ENCODE measurements at regions not wholly inside any gene's neighbourhood (a gene's known extent, or its start where the extent isn't known, plus 50 kb on each side); places are given as distances from the start of the nearest gene placed in this dataset.
"Not testable (repeated sequence)": the region's sequence is repeated elsewhere in the genome, so short reads cannot be mapped to it uniquely, and the experiment has no call there.

- DNase-seq (ENCODE audit: low read depth in 4 of 4, low spot score in 3 of 4) = no peak
These were observed 214.5 kb downstream of the SNRPN start for GRCh38 chr15:25169318-25169717.

- no peak for DNase-seq (ENCODE audit: low read depth in 4 of 4, low spot score in 3 of 4)
These were observed 215.4 kb downstream of the SNRPN start for GRCh38 chr15:25170113-25170731.

GRCh38 chr15:25170781-25171110 is 216.0 kb downstream of the SNRPN start:
- no peak for DNase-seq (ENCODE audit: low read depth in 4 of 4, low spot score in 3 of 4)

GRCh38 chr15:25171111-25171811 is 216.5 kb downstream of the SNRPN start:
- DNase-seq (ENCODE audit: low read depth in 4 of 4, low spot score in 3 of 4) = no peak

- no peak for DNase-seq (ENCODE audit: low read depth in 4 of 4, low spot score in 3 of 4)
These were observed 217.3 kb downstream of the SNRPN start for GRCh38 chr15:25171856-25172687.

GRCh38 chr15:25172691-25173090 is 217.9 kb downstream of the SNRPN start:
- DNase-seq (ENCODE audit: low read depth in 4 of 4, low spot score in 3 of 4) = no peak

GRCh38 chr15:25173241-25174028 is 218.6 kb downstream of the SNRPN start:
- no peak for DNase-seq (ENCODE audit: low read depth in 4 of 4, low spot score in 3 of 4)

- not testable (repeated sequence) for DNase-seq (ENCODE audit: low read depth in 4 of 4, low spot score in 3 of 4)
These were observed 219.4 kb downstream of the SNRPN start for GRCh38 chr15:25174149-25174548.

GRCh38 chr15:25175033-25175788 is 220.4 kb downstream of the SNRPN start:
- no peak for DNase-seq (ENCODE audit: low read depth in 4 of 4, low spot score in 3 of 4)

- no peak for DNase-seq (ENCODE audit: low read depth in 4 of 4, low spot score in 3 of 4)
These were observed 221.2 kb downstream of the SNRPN start for GRCh38 chr15:25175789-25176615.

GRCh38 chr15:25176616-25176923 is 221.8 kb downstream of the SNRPN start:
- DNase-seq (ENCODE audit: low read depth in 4 of 4, low spot score in 3 of 4) = no peak

GRCh38 chr15:25176991-25177954 is 222.5 kb downstream of the SNRPN start:
- DNase-seq (ENCODE audit: low read depth in 4 of 4, low spot score in 3 of 4) = no peak

- no peak for DNase-seq (ENCODE audit: low read depth in 4 of 4, low spot score in 3 of 4)
These were observed 223.4 kb downstream of the SNRPN start for GRCh38 chr15:25177955-25178801.

- no peak for DNase-seq (ENCODE audit: low read depth in 4 of 4, low spot score in 3 of 4)
These were observed 224.3 kb downstream of the SNRPN start for GRCh38 chr15:25178835-25179672.

GRCh38 chr15:25179673-25180511 is 225.1 kb downstream of the SNRPN start:
- DNase-seq (ENCODE audit: low read depth in 4 of 4, low spot score in 3 of 4) = no peak

All from left renal pelvis (tissue), 4 donors.